BE2C (cell line): ENCODE measurements at regions not wholly inside any gene's neighbourhood (a gene's known extent, or its start where the extent isn't known, plus 50 kb on each side); places are given as distances from the start of the nearest gene placed in this dataset.

Experiments
- DNase-seq: peaks from one replicate; pipeline ENCODE4 v3.0.0-alpha.2; 2020
- H3K27me3 ChIP-seq: fragments of 250-450 bp; sonication (Bioruptor Pico); 2 replicates; pipeline ENCODE4 v1.5.1; 2020; ENCODE audit warnings: mild to moderate bottlenecking
- H3K36me3 ChIP-seq: fragments of 250-450 bp; sonication (Bioruptor Pico); 2 replicates; pipeline ENCODE4 v1.5.1; 2020; ENCODE audit warnings: mild to moderate bottlenecking
- H3K4me1 ChIP-seq: fragments of 250-450 bp; sonication (Bioruptor Pico); 2 replicates; pipeline ENCODE4 v1.5.1; 2020
- H3K4me3 ChIP-seq: 2 replicates; pipeline ENCODE4 v1.5.1; 2011; ENCODE audit warnings: low read depth, low read length
- H3K9me3 ChIP-seq: fragments of 250-450 bp; sonication (Bioruptor Pico); 2 replicates; pipeline ENCODE4 v1.5.1; 2020
- TF ChIP-seq, protein P1 (sequence below): IDR thresholded peaks from 2 replicates; pipeline ENCODE4 v1.5.1; 2012; ENCODE audit warnings: mild to moderate bottlenecking, low read depth, low read length

DNA sequence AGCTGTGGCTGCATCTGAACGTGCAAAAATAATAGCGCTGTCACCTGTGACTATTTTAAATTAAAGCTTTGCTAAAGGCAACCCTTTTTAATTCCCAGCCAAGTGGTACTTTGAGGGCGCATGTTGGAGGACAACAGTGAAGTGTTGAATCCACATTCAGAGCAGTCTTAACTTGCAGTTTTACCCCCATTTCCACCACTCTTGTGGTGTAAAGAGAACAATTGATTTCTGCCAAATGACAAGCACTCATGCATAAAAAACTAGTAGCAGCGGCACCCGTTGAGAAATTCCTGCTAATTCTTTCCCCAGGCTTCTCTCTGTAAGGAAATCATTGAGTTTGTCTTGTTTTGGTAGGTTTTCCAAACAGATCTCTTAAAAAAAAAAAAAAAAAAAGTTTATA, 1033.3 kb downstream of the EFNB2 start:
- no peak overlapping the region for H3K4me3 ChIP-seq
- no peaks in the 10 kb centered on the region for H3K9me3 ChIP-seq
- H3K36me3 ChIP-seq, result no peaks in the 10 kb centered on the region
- TF ChIP-seq, protein P1, sequence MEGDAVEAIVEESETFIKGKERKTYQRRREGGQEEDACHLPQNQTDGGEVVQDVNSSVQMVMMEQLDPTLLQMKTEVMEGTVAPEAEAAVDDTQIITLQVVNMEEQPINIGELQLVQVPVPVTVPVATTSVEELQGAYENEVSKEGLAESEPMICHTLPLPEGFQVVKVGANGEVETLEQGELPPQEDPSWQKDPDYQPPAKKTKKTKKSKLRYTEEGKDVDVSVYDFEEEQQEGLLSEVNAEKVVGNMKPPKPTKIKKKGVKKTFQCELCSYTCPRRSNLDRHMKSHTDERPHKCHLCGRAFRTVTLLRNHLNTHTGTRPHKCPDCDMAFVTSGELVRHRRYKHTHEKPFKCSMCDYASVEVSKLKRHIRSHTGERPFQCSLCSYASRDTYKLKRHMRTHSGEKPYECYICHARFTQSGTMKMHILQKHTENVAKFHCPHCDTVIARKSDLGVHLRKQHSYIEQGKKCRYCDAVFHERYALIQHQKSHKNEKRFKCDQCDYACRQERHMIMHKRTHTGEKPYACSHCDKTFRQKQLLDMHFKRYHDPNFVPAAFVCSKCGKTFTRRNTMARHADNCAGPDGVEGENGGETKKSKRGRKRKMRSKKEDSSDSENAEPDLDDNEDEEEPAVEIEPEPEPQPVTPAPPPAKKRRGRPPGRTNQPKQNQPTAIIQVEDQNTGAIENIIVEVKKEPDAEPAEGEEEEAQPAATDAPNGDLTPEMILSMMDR, result no peak
- no peaks in the 10 kb centered on the region for H3K4me1 ChIP-seq
- H3K27me3 ChIP-seq, result no peaks in the 10 kb centered on the region
- DNase-seq, result no peak

DNA sequence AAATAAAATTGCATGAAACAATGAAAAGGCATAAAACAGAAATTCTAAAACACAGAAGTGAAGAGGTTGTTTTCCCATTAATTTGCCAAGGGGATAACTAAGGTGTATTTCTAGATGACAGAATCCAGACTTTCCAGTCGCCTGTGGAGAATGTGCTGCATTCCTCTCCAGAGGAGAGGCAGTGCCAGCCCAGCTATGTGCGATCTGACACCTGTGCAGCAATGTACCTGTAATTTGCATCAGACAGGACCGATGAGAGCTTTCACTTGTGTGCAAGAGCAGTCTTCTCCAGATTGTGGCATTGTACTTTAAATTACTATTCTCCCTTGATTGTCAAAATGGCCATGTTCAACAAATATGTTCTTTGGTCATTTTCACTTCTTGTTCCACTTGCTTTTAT, 1037.9 kb downstream of the EFNB2 start:
- Histone ChIP-seq H3K27me3 (no peaks in the 10 kb centered on the region), H3K4me1 (no peaks in the 10 kb centered on the region), H3K9me3 (no peaks in the 10 kb centered on the region), H3K36me3 (no peaks in the 10 kb centered on the region), H3K4me3 (no peak overlapping the region)
- no peak for DNase-seq
- TF ChIP-seq, protein P1, result no peak

DNA sequence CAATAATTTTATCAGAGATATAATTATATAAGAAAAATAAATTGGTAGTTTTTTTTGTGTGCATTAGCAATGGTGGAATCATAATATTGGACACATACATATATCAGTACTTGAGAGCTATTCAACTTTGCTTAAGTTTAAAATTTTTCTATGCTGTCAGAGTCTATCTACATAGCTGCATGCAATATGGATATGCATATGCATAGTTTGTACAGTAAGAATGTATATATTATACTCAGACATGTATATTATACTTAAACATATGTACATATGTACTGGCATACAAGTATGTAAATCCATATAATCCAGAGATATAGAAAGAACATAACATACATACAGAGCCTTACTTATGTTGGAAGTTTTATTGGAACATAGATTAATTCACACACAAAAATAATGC, 1043.2 kb downstream of the EFNB2 start:
- peaks cover 1% of the 10 kb centered on the region; the same call in 1 of the 2 replicates for H3K4me1 ChIP-seq
- no peaks in the 10 kb centered on the region for H3K27me3 ChIP-seq
- no peak overlapping the region for H3K4me3 ChIP-seq
- TF ChIP-seq, protein P1, result no peak
- no peaks in the 10 kb centered on the region for H3K9me3 ChIP-seq
- no peaks in the 10 kb centered on the region for H3K36me3 ChIP-seq
- DNase-seq, result no peak

DNA sequence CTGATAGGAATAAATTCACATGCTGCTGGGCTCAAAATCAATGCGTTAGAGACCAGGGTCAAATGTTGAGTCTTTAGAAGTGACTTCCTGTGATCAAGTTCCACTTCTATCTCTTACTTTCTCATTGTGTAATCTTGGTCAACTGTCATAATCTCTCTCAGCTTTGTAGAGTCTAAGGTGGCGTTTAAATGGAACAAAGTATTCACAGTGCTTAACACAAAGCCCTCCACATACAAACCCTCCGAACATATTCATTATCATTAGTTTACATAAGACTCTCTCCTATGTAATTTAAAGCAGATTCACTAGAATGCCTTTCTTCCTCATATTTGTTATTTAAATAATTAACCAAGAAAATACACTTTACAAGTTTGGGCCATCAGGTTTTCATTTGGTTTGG, 1044.1 kb downstream of the EFNB2 start:
- TF ChIP-seq, protein P1, result no peak
- peaks cover 2% of the 10 kb centered on the region; the same call in 1 of the 2 replicates for H3K4me1 ChIP-seq
- DNase-seq, result no peak
- no peaks in the 10 kb centered on the region for H3K9me3 ChIP-seq
- no peak overlapping the region for H3K4me3 ChIP-seq
- no peaks in the 10 kb centered on the region for H3K36me3 ChIP-seq
- H3K27me3 ChIP-seq, result no peaks in the 10 kb centered on the region

DNA sequence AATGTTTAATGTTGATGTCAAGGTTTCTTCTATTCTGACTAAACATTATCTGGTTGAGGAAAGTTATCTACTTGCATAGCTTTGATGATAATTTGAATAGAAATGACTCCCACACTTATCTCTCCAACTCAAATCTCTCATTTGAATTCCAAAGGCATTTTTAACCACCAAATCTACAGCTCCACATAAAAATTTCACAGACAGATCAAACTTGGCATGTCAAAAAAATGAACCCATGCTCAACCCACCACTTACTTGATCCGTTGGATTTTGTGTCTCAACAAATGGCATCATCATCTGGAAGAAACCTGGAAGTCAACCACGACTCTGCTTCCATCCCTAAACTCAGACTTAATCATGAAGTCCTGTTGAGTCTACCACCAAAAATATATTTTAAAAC, 1050.4 kb downstream of the EFNB2 start:
- H3K36me3 ChIP-seq, result no peaks in the 10 kb centered on the region
- no peaks in the 10 kb centered on the region for H3K27me3 ChIP-seq
- H3K4me3 ChIP-seq, result no peak overlapping the region
- TF ChIP-seq, protein P1, result no peak
- no peaks in the 10 kb centered on the region for H3K9me3 ChIP-seq
- peaks cover 2% of the 10 kb centered on the region; the same call in 1 of the 2 replicates for H3K4me1 ChIP-seq
- no peak for DNase-seq

DNA sequence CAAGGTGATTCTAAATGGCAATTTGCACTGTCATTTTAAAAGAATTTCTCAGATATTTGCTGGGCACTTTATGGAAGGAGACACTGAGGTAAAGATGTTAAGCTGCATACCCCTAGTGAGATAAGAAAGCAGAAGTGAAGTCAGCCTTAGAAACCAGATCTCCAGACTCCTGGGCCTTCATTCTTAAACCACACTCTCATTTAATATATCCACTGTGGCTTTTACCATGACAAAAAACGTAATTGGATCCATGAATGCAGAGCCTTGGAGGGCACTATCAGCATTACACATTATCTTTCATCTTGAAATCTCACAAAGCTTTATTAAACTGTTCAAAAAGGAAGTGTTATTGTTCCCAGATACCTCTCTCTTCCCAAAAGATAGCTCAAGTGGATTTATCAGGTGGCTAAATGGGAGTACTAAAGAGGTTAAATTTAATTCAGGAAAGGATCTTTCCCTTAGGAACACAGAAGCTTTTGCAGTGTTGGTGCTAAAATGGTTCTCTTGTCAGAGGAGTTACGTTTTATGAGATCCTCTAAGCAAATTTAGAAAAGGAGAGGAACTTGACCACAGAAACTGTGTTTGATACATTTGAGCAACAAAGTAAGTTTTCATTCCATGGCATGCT, 1060.4 kb downstream of the EFNB2 start:
- TF ChIP-seq, protein P1, result no peak
- peaks cover 3% of the 10 kb centered on the region; the same call in 1 of the 2 replicates for H3K4me1 ChIP-seq
- H3K27me3 ChIP-seq, result peaks cover 14% of the 10 kb centered on the region; the same call in 1 of the 2 replicates
- no peaks in the 10 kb centered on the region for H3K9me3 ChIP-seq
- no peaks in the 10 kb centered on the region for H3K36me3 ChIP-seq
- H3K4me3 ChIP-seq, result no peak overlapping the region
- DNase-seq, result no peak
